Colonic mucosa (tissue), 4 donors: ENCODE measurements at regions not wholly inside any gene's neighbourhood (a gene's known extent, or its start where the extent isn't known, plus 50 kb on each side); places are given as distances from the start of the nearest gene placed in this dataset.

Experiments
- DNase-seq: peaks from one replicate; pipeline ENCODE4 v3.0.0-alpha.2; 2020
- H3K27ac ChIP-seq: fragments of 200-600 bp; one replicate; pipeline ENCODE4 v1.8.0; 2021
- H3K27me3 ChIP-seq: fragments of 200-600 bp; one replicate; pipeline ENCODE4 v1.8.0; 2021
- H3K36me3 ChIP-seq: fragments of 200-600 bp; one replicate; pipeline ENCODE4 v1.8.0; 2021
- H3K4me1 ChIP-seq: fragments of 200-600 bp; one replicate; pipeline ENCODE4 v1.8.0; 2021; ENCODE audit warnings: mild to moderate bottlenecking
- H3K4me3 ChIP-seq: fragments of 200-600 bp; one replicate; pipeline ENCODE4 v1.8.0; 2021
- H3K9ac ChIP-seq, 2 donors: one replicate each; pipeline ENCODE4 v1.7.0; 2013; ENCODE audit warnings: control low read depth in 2 of 2, low read depth in 2 of 2, low read length in 2 of 2
- H3K9me3 ChIP-seq: fragments of 200-600 bp; one replicate; pipeline ENCODE4 v1.8.0; 2021
- CTCF ChIP-seq: fragments of 200-600 bp; IDR thresholded peaks from one replicate; pipeline ENCODE4 v1.8.0; 2022; ENCODE audit warnings: antibody characterized with exemption, mild to moderate bottlenecking
- intact Hi-C: fragments of 100-400 bp; cut with DNase I; formaldehyde crosslinking; loops from one replicate; pipeline ENCODE4 v1.14.1; 2022
- donor health status: healthy.
- donor health status: DM: no; HTN: no; CAD: no.
- donor health status: DM: no; HTN: no; CAD: no.

GRCh38 chr4:36533944-36534343 is 252.5 kb downstream of the DTHD1 start:
- H3K4me1 ChIP-seq, result no peaks in the 10 kb centered on the region
- no peak for TF ChIP-seq CTCF
- no peak for DNase-seq
- H3K27ac ChIP-seq, result no peak overlapping the region
- H3K9me3 ChIP-seq, result no peaks in the 10 kb centered on the region
- H3K36me3 ChIP-seq, result no peaks in the 10 kb centered on the region
- no peak overlapping the region for H3K4me3 ChIP-seq
- no peaks in the 10 kb centered on the region for H3K27me3 ChIP-seq
- intact Hi-C loops, result no loop called here
- no peak overlapping the region for H3K9ac ChIP-seq

GRCh38 chr4:36547383-36547782 is 266.0 kb downstream of the DTHD1 start:
- Histone ChIP-seq H3K9me3 (no peaks in the 10 kb centered on the region), H3K36me3 (no peaks in the 10 kb centered on the region), H3K27me3 (no peaks in the 10 kb centered on the region), H3K4me3 (no peak overlapping the region), H3K27ac (no peak overlapping the region), H3K9ac (no peak overlapping the region), H3K4me1 (no peaks in the 10 kb centered on the region)
- no peak for TF ChIP-seq CTCF
- intact Hi-C loops, result no loop called here
- DNase-seq, result no peak

GRCh38 chr4:36549252-36549651 is 267.8 kb downstream of the DTHD1 start:
- Histone ChIP-seq H3K4me1 (no peaks in the 10 kb centered on the region), H3K9me3 (no peaks in the 10 kb centered on the region), H3K27ac (no peak overlapping the region), H3K4me3 (no peak overlapping the region), H3K9ac (no peak overlapping the region), H3K27me3 (no peaks in the 10 kb centered on the region), H3K36me3 (no peaks in the 10 kb centered on the region)
- intact Hi-C loops, result no loop called here
- no peak for DNase-seq
- TF ChIP-seq CTCF, result no peak

- no peak for DNase-seq
- Histone ChIP-seq H3K9ac (no peak overlapping the region), H3K4me1 (no peaks in the 10 kb centered on the region), H3K27me3 (no peaks in the 10 kb centered on the region), H3K36me3 (no peaks in the 10 kb centered on the region), H3K27ac (no peak overlapping the region), H3K9me3 (no peaks in the 10 kb centered on the region), H3K4me3 (no peak overlapping the region)
- no peak for TF ChIP-seq CTCF
- intact Hi-C loops, result no loop called here
Observed at GRCh38 chr4:36549992-36550391, 268.6 kb downstream of the DTHD1 start.

GRCh38 chr4:36551697-36552214 is 270.3 kb downstream of the DTHD1 start:
- Histone ChIP-seq H3K36me3 (no peaks in the 10 kb centered on the region), H3K9ac (no peak overlapping the region), H3K9me3 (no peaks in the 10 kb centered on the region), H3K27me3 (no peaks in the 10 kb centered on the region), H3K4me3 (no peak overlapping the region), H3K27ac (no peak overlapping the region), H3K4me1 (no peaks in the 10 kb centered on the region)
- TF ChIP-seq CTCF, result no peak
- no peak for DNase-seq
- intact Hi-C loops, result no loop called here

GRCh38 chr4:36553029-36553428 is 271.6 kb downstream of the DTHD1 start:
- DNase-seq, result no peak
- Histone ChIP-seq H3K4me3 (no peak overlapping the region), H3K9ac (no peak overlapping the region), H3K27ac (no peak overlapping the region), H3K36me3 (no peaks in the 10 kb centered on the region), H3K9me3 (no peaks in the 10 kb centered on the region), H3K4me1 (no peaks in the 10 kb centered on the region), H3K27me3 (no peaks in the 10 kb centered on the region)
- intact Hi-C loops, result no loop called here
- no peak for TF ChIP-seq CTCF
